VCaP (cell line): ENCODE measurements at regions not wholly inside any gene's neighbourhood (a gene's known extent, or its start where the extent isn't known, plus 50 kb on each side); places are given as distances from the start of the nearest gene placed in this dataset.
"Not testable (repeated sequence)": the region's sequence is repeated elsewhere in the genome, so short reads cannot be mapped to it uniquely, and the experiment has no call there.

Experiments used
- H3K27ac ChIP-seq: fragments of 450-650 bp; 2 replicates; pipeline ENCODE4 v1.5.1; 2017
- TF ChIP-seq, protein P1 (sequence below): fragments of 450-650 bp; conservative IDR thresholded peaks from 2 replicates; pipeline ENCODE4 v1.5.1; 2017; ENCODE audit warnings: mild to moderate bottlenecking, moderate library complexity

- TF ChIP-seq, protein P1, sequence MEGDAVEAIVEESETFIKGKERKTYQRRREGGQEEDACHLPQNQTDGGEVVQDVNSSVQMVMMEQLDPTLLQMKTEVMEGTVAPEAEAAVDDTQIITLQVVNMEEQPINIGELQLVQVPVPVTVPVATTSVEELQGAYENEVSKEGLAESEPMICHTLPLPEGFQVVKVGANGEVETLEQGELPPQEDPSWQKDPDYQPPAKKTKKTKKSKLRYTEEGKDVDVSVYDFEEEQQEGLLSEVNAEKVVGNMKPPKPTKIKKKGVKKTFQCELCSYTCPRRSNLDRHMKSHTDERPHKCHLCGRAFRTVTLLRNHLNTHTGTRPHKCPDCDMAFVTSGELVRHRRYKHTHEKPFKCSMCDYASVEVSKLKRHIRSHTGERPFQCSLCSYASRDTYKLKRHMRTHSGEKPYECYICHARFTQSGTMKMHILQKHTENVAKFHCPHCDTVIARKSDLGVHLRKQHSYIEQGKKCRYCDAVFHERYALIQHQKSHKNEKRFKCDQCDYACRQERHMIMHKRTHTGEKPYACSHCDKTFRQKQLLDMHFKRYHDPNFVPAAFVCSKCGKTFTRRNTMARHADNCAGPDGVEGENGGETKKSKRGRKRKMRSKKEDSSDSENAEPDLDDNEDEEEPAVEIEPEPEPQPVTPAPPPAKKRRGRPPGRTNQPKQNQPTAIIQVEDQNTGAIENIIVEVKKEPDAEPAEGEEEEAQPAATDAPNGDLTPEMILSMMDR = no peak
Observed at GRCh38 chr9:115548609-115549260, 430.8 kb upstream of the TNC start.

GRCh38 chr9:115551396-115551795 lies 433.4 kb upstream of the TNC start:
- TF ChIP-seq, protein P1 = no peak
- no peak overlapping the region for H3K27ac ChIP-seq

More at GRCh38 chr9:115548609-115549260, 430.8 kb upstream of the TNC start:
- no peak overlapping the region for H3K27ac ChIP-seq

DNA sequence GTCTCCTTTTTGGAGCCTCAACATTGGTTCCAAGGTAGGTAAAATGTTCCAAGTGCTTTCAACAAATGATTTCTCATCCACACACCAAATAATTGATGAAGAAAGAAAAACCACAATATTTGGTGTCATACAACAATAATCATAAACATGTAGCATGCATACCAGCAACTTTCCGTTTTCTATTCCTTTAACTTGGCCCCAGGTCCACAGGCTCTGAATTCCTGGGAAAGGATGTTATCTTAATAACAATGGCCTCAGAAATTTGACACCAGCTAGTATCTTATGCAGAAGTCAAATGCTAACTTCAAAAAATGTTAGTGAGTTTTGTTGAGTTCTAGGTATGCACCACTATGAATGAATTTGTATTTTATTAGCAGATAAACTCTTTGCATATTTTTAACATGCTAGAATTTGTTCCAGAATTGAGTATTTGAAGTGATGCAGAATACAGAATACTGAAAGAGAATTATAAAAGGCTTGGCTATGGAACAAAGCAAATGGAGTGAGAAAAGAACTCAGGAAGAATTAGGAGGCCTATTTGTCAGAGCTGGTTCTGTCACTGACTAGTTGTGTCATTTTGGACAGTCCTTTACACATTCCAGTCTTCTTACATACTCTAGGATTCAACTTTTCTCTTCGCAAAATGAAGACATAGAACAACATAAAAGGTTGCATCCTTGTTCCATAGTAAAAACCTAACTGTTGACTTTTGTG lies 435.3 kb upstream of the TNC start:
- TF ChIP-seq, protein P1 = no peak
- no peak overlapping the region for H3K27ac ChIP-seq

DNA sequence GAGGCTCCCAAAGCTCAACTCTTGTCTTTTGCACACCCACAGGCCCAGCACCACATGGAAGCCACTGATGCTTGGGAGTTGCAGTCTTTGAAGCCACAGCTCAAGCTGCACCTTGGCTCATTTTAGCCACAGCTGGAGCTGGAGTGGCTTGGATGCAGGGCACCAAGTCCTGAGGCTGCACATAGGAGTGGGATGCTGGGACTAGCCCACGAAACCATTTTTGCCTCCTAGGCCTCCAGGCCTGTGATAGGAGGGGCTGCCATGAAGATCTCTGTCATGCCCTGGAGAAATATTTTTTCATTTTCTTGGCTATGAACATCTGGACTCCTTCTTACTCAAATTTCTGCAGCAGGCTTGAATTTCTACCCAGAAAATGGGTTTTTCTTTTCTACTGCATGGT lies 438.5 kb upstream of the TNC start:
- H3K27ac ChIP-seq = no peak overlapping the region
- TF ChIP-seq, protein P1 = no peak

DNA sequence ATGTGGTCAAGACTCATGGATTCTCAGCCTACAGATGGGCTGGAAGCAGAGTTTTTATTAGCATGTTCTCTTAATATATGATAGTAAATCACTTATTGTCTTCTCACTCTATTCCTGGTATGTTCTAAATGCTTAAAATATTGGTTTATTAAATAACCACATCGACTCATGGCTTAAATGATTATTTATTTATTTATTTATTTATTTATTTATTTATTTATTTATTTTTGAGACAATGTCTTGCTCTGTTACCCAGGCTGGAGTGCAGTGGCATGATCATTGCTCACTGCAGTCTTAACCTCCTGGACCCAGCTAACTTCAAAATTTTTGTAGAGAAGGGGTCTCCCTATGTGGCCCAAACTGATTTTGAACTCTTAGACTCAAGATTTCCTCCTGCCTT lies 457.2 kb upstream of the TNC start:
- H3K27ac ChIP-seq = no peak overlapping the region
- TF ChIP-seq, protein P1 = no peak

DNA sequence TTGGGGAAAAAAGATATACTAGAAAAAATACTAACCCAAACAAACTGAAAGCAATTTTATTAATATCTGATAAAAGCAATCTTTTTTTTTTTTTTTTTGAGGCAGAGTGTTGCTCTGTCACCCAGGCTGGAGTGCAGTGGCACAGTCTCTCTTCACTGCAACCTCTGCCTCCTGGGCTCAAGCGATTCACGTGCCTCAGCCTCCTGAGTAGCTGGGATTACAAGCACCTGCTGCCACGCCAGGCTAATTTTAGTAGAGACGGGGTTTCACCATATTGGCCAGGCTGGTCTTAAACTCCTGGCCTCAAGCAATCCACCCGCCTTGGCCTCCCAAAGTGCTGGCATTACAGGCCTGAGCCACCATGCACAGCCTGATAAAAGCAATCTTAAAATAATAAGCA lies 467.5 kb upstream of the TNC start:
- not testable (repeated sequence) for H3K27ac ChIP-seq

DNA sequence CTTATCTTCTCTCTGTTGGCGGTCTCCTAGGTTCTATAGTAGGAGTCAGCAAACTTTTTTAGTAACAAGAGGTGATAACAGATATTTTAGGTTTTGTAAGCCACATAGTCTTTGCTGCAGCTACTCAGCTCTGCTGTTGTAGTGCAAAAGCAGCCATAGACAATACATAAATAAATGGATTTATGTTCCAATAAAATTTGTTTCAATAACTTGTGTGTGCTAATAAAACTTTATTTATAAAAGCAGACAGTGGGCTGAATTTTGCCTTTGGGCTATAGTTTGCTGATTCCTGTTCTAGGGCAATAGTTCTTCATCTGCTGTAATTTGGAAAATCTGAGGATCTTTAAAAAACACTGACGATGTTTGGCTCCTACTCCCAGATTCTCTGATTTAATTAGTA lies 469.4 kb upstream of the TNC start:
- no peak overlapping the region for H3K27ac ChIP-seq

More for the DNA sequence above, 469.4 kb upstream of the TNC start:
- TF ChIP-seq, protein P1 = no peak
